Heart left ventricle (tissue), 16 donors: ENCODE measurements at regions not wholly inside any gene's neighbourhood (a gene's known extent, or its start where the extent isn't known, plus 50 kb on each side); places are given as distances from the start of the nearest gene placed in this dataset.
"Not testable (repeated sequence)": the region's sequence is repeated elsewhere in the genome, so short reads cannot be mapped to it uniquely, and the experiment has no call there.

Experiments
- ATAC-seq, 4 donors: fragments of 200-7000 bp; cut with Tn5 transposase; one replicate each; pipeline ENCODE4 v1.9.1; 2020 to 2022; ENCODE audit warnings: moderate library complexity in 4 of 4, mild to moderate bottlenecking in 3 of 4, moderate number of reproducible peaks in 1 of 4
- DNase-seq, 5 donors: peaks; one replicate each; pipeline ENCODE4 v3.0.0-alpha.2; 2020
- H3K27ac ChIP-seq, 12 donors: fragments of 200-600 bp; sonication (generic) in 4 of 12; one replicate each; pipeline versions ENCODE4 v1.5.0 to v1.8.0; 2016 to 2022; ENCODE audit warnings: mild to moderate bottlenecking in 2 of 12
- H3K27me3 ChIP-seq, 9 donors: fragments of 200-600 bp; sonication (generic) in 2 of 9; one replicate each; pipeline versions ENCODE4 v1.5.1 to v1.8.0; 2016 to 2022; ENCODE audit warnings: mild to moderate bottlenecking in 3 of 9
- H3K36me3 ChIP-seq, 9 donors: fragments of 200-600 bp; sonication (generic) in 2 of 9; one replicate each; pipeline versions ENCODE4 v1.5.0 to v1.8.0; 2018 to 2022; ENCODE audit warnings: mild to moderate bottlenecking in 2 of 9
- H3K4me1 ChIP-seq, 12 donors: fragments of 200-600 bp; sonication (generic) in 4 of 12; one replicate each; pipeline versions ENCODE4 v1.5.0 to v1.8.0; 2016 to 2022; ENCODE audit warnings: mild to moderate bottlenecking in 3 of 12
- H3K4me3 ChIP-seq, 12 donors: fragments of 200-600 bp; sonication (generic) in 4 of 12; one replicate each; pipeline versions ENCODE4 v1.5.0 to v1.8.0; 2017 to 2022; ENCODE audit warnings: mild to moderate bottlenecking in 9 of 12, moderate library complexity in 4 of 12
- H3K9me3 ChIP-seq, 12 donors: fragments of 200-600 bp; sonication (generic) in 4 of 12; one replicate each; pipeline versions ENCODE4 v1.5.0 to v1.8.0; 2016 to 2022; ENCODE audit warnings: mild to moderate bottlenecking in 1 of 12
- CTCF ChIP-seq, 12 donors: fragments of 200-600 bp; sonication (generic) in 4 of 12; IDR thresholded peaks; one replicate each; pipeline versions ENCODE4 v1.5.0 to v1.8.0; 2018 to 2022; ENCODE audit warnings: antibody characterized with exemption in 12 of 12, mild to moderate bottlenecking in 5 of 12
- POLR2A ChIP-seq, 2 donors: fragments of 450-650 bp; IDR thresholded peaks; one replicate each; pipeline ENCODE4 v1.6.1; 2017; ENCODE audit warnings: antibody characterized with exemption in 2 of 2, mild to moderate bottlenecking in 2 of 2, moderate library complexity in 2 of 2
- WGBS, 4 donors: extraction: QIAGEN DNeasy Blood & Tissue Kit in 2 of 4; methylation state at CpG; one replicate each; pipeline versions ENCODE4 v1.1.5 to v1.1.7; 2013 to 2018; 5-methylcytosine and 5-hydroxymethylcytosine counted together
- intact Hi-C, 10 donors: fragments of 100-400 bp; cut with DNase I; formaldehyde crosslinking; loops; one replicate each; pipeline versions ENCODE4 v1.11.1 to v1.14.2; 2022
- donor health status: ischemic (EF 13 %, LVEDD 7.1; RV severe dilation, severe dysfunction).
- donor health status: healthy with polysubstance abuse.
- donor health status: DM: no; HTN: yes; CAD: no.
- donor health status: DM: no; HTN: no; CAD: no.
- donor health status: ischemic (EF 25% LVEDD 6.9; RV normal size, moderate dysfunction).
- donor health status: ischemic (EF 25% LVEDD 5.7; RV mildly dilated, moderate dysfunction).
- donor health status: healthy.
- donor health status: DM: yes; HTN: yes; CAD: no.
- donor health status: ischemic (EF 35%, LVEDD 5.7; RV mildly dilated, moderate dysfunction).
- donor health status: nonischemic (EF 11% LVEDD 7.7; RV severe dilation, severe dysfunction).
- donor health status: DM: yes; HTN: yes; CAD: no.
- donor health status: PGD.
- donor health status: ischemic (EF 29% LVEDD 5.4; RV normal size, mild dysfunction).
- donor health status: nonischemic (EF 23%, LVEDD 6.1; RV moderate dilation, normal function).

GRCh38 chr9:65458465-65458864 lies 173.5 kb upstream of the FOXD4L5 start:
- Histone ChIP-seq H3K4me1 (no peaks in the 10 kb centered on the region), H3K9me3 (no peaks in the 10 kb centered on the region), H3K4me3 (no peak overlapping the region), H3K36me3 (no peaks in the 10 kb centered on the region), H3K27me3 (no peaks in the 10 kb centered on the region), H3K27ac (no peak overlapping the region)
- ATAC-seq, result no peak
- no peak for DNase-seq
- TF ChIP-seq CTCF (IDR thresholded peaks at IDR 0.05) (no peak), POLR2A (IDR thresholded peaks at IDR 0.05) (no peak)
- 86 to 92% (median 90%) methylated on average over 20 of the region's 20 CpGs for WGBS, 4 donors
- intact Hi-C loops, result no loop called here

GRCh38 chr9:65456991-65457390 lies 172.0 kb upstream of the FOXD4L5 start:
- not testable (repeated sequence) for ATAC-seq

GRCh38 chr9:65455751-65456647 lies 171.0 kb upstream of the FOXD4L5 start:
- DNase-seq, H3K4me3 ChIP-seq, H3K27me3 ChIP-seq, H3K36me3 ChIP-seq, H3K4me1 ChIP-seq, intact Hi-C loops, H3K9me3 ChIP-seq, H3K27ac ChIP-seq: not testable (repeated sequence)
- peak in 1 of 4 donors; percentile 25 for ATAC-seq
- 67 to 75% (median 72%) methylated on average over 11 to 18 of the region's 18 CpGs for WGBS, 4 donors

More at GRCh38 chr9:65456991-65457390, 172.0 kb upstream of the FOXD4L5 start:
- H3K4me1 ChIP-seq, H3K9me3 ChIP-seq, H3K27me3 ChIP-seq, DNase-seq, H3K36me3 ChIP-seq, H3K4me3 ChIP-seq, intact Hi-C loops, H3K27ac ChIP-seq: not testable (repeated sequence)
- 89 to 95% (median 91%) methylated on average over 18 of the region's 18 CpGs for WGBS, 4 donors

- 74 to 83% (median 77%) methylated on average over 13 of the region's 13 CpGs for WGBS, 4 donors
Observed at GRCh38 chr9:65455136-65455535, 170.1 kb upstream of the FOXD4L5 start.

GRCh38 chr9:65454666-65455065 lies 169.7 kb upstream of the FOXD4L5 start:
- intact Hi-C loops, H3K4me3 ChIP-seq, H3K27ac ChIP-seq, H3K27me3 ChIP-seq, H3K9me3 ChIP-seq, DNase-seq, ATAC-seq, H3K4me1 ChIP-seq, H3K36me3 ChIP-seq: not testable (repeated sequence)
- WGBS, 4 donors, result 65 to 76% (median 75%) methylated on average over 4 to 13 of the region's 13 CpGs

More at GRCh38 chr9:65455136-65455535, 170.1 kb upstream of the FOXD4L5 start:
- H3K27ac ChIP-seq, H3K9me3 ChIP-seq, H3K4me3 ChIP-seq, DNase-seq, H3K4me1 ChIP-seq, H3K36me3 ChIP-seq, intact Hi-C loops, ATAC-seq, H3K27me3 ChIP-seq: not testable (repeated sequence)

GRCh38 chr9:65454034-65454433 lies 169.0 kb upstream of the FOXD4L5 start:
- H3K4me3 ChIP-seq, DNase-seq, H3K4me1 ChIP-seq, H3K36me3 ChIP-seq, H3K27me3 ChIP-seq, H3K27ac ChIP-seq, intact Hi-C loops, ATAC-seq, H3K9me3 ChIP-seq: not testable (repeated sequence)
- WGBS, 4 donors, result 27 to 56% (median 45%) methylated on average over 2 of the region's 2 CpGs; no CpG with 5 or more reads in 1 of the 4 donors

- ATAC-seq, H3K9me3 ChIP-seq, DNase-seq, H3K4me1 ChIP-seq, H3K4me3 ChIP-seq, H3K36me3 ChIP-seq, H3K27me3 ChIP-seq, intact Hi-C loops, H3K27ac ChIP-seq: not testable (repeated sequence)
- WGBS, 4 donors, result 61 to 69% (median 67%) methylated on average over 3 to 12 of the region's 12 CpGs
Observed at GRCh38 chr9:65449886-65450610, 165.0 kb upstream of the FOXD4L5 start.
